Transverse colon (tissue), 4 donors: ENCODE measurements at regions not wholly inside any gene's neighbourhood (a gene's known extent, or its start where the extent isn't known, plus 50 kb on each side); places are given as distances from the start of the nearest gene placed in this dataset.

Experiments used
- DNase-seq: peaks from one replicate; pipeline ENCODE4 v3.0.0-alpha.2; 2019
- H3K27ac ChIP-seq, 4 donors: fragments of 200-600 bp; sonication (generic); 2 replicates each; pipeline ENCODE4 v1.5.1; 2016 to 2018; ENCODE audit warnings: inconsistent platforms in 4 of 4
- H3K27me3 ChIP-seq: fragments of 200-600 bp; sonication (generic); 2 replicates; pipeline ENCODE4 v1.5.1; 2017; ENCODE audit warnings: inconsistent platforms
- H3K36me3 ChIP-seq, 4 donors: fragments of 200-600 bp; sonication (generic); 2 replicates each; pipeline ENCODE4 v1.5.1; 2017 to 2019; ENCODE audit warnings: inconsistent platforms in 4 of 4
- H3K4me1 ChIP-seq, 4 donors: fragments of 200-600 bp; sonication (generic); 2 replicates each; pipeline ENCODE4 v1.5.1; 2017 to 2020; ENCODE audit warnings: inconsistent platforms in 4 of 4
- H3K4me3 ChIP-seq, 4 donors: fragments of 200-600 bp; sonication (generic); 1 replicate in 1 of 4; 2 replicates in 3 of 4; pipeline versions ENCODE4 v1.5.1 to v1.6.1; 2017 to 2019; ENCODE audit warnings: inconsistent platforms in 4 of 4
- H3K9me3 ChIP-seq, 2 donors: fragments of 200-600 bp; sonication (generic); 2 replicates each; pipeline ENCODE4 v1.5.1; 2017 to 2019; ENCODE audit warnings: inconsistent platforms in 2 of 2
- CTCF ChIP-seq, 5 experiments: fragments of 200-600 bp in 3 of 5; fragments of 450-650 bp in 2 of 5; sonication (generic) in 3 of 5; IDR thresholded peaks; 1 replicate in 2 of 5; 2 replicates in 3 of 5; pipeline ENCODE4 v1.5.1; 2016 to 2017; ENCODE audit warnings: antibody characterized with exemption in 5 of 5, inconsistent platforms in 3 of 5, mild to moderate bottlenecking in 2 of 5, moderate library complexity in 1 of 5
- EP300 ChIP-seq: sonication (generic); formaldehyde crosslinking; IDR thresholded peaks from one replicate; pipeline ENCODE4 v1.6.1; 2017; ENCODE audit warnings: antibody characterized with exemption, low read depth
- POLR2A ChIP-seq: fragments of 450-650 bp; IDR thresholded peaks from one replicate; pipeline ENCODE4 v1.6.1; 2016; ENCODE audit warnings: antibody characterized with exemption, mild to moderate bottlenecking, moderate library complexity
- POLR2AphosphoS5 ChIP-seq, 3 donors: sonication (generic); formaldehyde crosslinking; IDR thresholded peaks; one replicate each; pipeline ENCODE4 v1.6.1; 2016; ENCODE audit warnings: antibody characterized with exemption in 3 of 3
- WGBS, 2 donors: methylation state at CpG; one replicate each; pipeline ENCODE4 v1.1.5; 2018; ENCODE audit warnings: low coverage in 1 of 2; 5-methylcytosine and 5-hydroxymethylcytosine counted together
- in situ Hi-C, 4 donors: fragments of 200-750 bp; cut with MboI; loops; one replicate each; pipeline versions ENCODE4 v1.15.0 to v1.15.1; 2017; ENCODE audit warnings: low sequenced_read_pairs in 3 of 4, low pct_ligation_motif_present in 1 of 4, low pct_unique_long_range_greater_than_20kb in 1 of 4
- intact Hi-C: fragments of 100-400 bp; cut with DNase I; formaldehyde crosslinking; loops from one replicate; pipeline ENCODE4 v1.15.1; 2023; ENCODE audit warnings: low total_unique reads

GRCh38 chr10:107444443-107444842 is 279.9 kb upstream of the SORCS1 start:
- Histone ChIP-seq H3K4me3 (no peak overlapping the region), H3K4me1 (no peaks in the 10 kb centered on the region), H3K27me3 (no peaks in the 10 kb centered on the region), H3K27ac (no peak overlapping the region), H3K9me3 (no peaks in the 10 kb centered on the region), H3K36me3 (no peaks in the 10 kb centered on the region)
- in situ Hi-C loops (no loop called here), intact Hi-C loops (no loop called here)
- TF ChIP-seq POLR2AphosphoS5 (IDR thresholded peaks at IDR 0.05) (no peak), POLR2A (no peak), EP300 (no peak), CTCF (IDR thresholded peaks at IDR 0.05) (no peak)
- no peak for DNase-seq
- 67 to 74% methylated on average over 2 to 3 of the region's 3 CpGs for WGBS, 2 donors

- TF ChIP-seq EP300: no peak
- no peak for TF ChIP-seq POLR2AphosphoS5 (IDR thresholded peaks at IDR 0.05)
- TF ChIP-seq CTCF (IDR thresholded peaks at IDR 0.05): no peak
- no peak for TF ChIP-seq POLR2A
- Histone ChIP-seq H3K4me3 (no peak overlapping the region), H3K9me3 (no peaks in the 10 kb centered on the region), H3K27me3 (no peaks in the 10 kb centered on the region), H3K36me3 (no peaks in the 10 kb centered on the region), H3K27ac (no peak overlapping the region), H3K4me1 (no peaks in the 10 kb centered on the region)
- WGBS, 2 donors: 69 to 100% methylated on average over 1 to 2 of the region's 2 CpGs
- intact Hi-C loops: no loop called here
- DNase-seq: no peak
- in situ Hi-C loops: no loop called here
These were observed 279.3 kb upstream of the SORCS1 start for GRCh38 chr10:107443813-107444212.

- Histone ChIP-seq H3K27me3 (no peaks in the 10 kb centered on the region), H3K9me3 (no peaks in the 10 kb centered on the region), H3K36me3 (no peaks in the 10 kb centered on the region), H3K4me1 (no peaks in the 10 kb centered on the region), H3K27ac (no peak overlapping the region), H3K4me3 (no peak overlapping the region)
- TF ChIP-seq CTCF (IDR thresholded peaks at IDR 0.05) (no peak), POLR2AphosphoS5 (IDR thresholded peaks at IDR 0.05) (no peak), POLR2A (no peak), EP300 (no peak)
- WGBS, 2 donors: 0 to 60% methylated on average over 1 of the region's 1 CpG
- DNase-seq: no peak
- intact Hi-C loops: no loop called here
- in situ Hi-C loops: no loop called here
These were observed 278.8 kb upstream of the SORCS1 start for GRCh38 chr10:107443326-107443725.

- TF ChIP-seq POLR2A: no peak
- no peak for TF ChIP-seq EP300
- TF ChIP-seq CTCF (IDR thresholded peaks at IDR 0.05): no peak
- TF ChIP-seq POLR2AphosphoS5 (IDR thresholded peaks at IDR 0.05): no peak
- DNase-seq: no peak
- intact Hi-C loops (no loop called here), in situ Hi-C loops (no loop called here)
- Histone ChIP-seq H3K27me3 (no peaks in the 10 kb centered on the region), H3K9me3 (no peaks in the 10 kb centered on the region), H3K27ac (no peak overlapping the region), H3K36me3 (no peaks in the 10 kb centered on the region), H3K4me3 (no peak overlapping the region), H3K4me1 (no peaks in the 10 kb centered on the region)
- 61 to 73% methylated on average over 4 to 5 of the region's 5 CpGs for WGBS, 2 donors
These were observed 277.6 kb upstream of the SORCS1 start for GRCh38 chr10:107442035-107442505.
